ENCODE measurements at regions not wholly inside any gene's neighbourhood (a gene's known extent, or its start where the extent isn't known, plus 50 kb on each side); places are given as distances from the start of the nearest gene placed in this dataset.

DNA sequence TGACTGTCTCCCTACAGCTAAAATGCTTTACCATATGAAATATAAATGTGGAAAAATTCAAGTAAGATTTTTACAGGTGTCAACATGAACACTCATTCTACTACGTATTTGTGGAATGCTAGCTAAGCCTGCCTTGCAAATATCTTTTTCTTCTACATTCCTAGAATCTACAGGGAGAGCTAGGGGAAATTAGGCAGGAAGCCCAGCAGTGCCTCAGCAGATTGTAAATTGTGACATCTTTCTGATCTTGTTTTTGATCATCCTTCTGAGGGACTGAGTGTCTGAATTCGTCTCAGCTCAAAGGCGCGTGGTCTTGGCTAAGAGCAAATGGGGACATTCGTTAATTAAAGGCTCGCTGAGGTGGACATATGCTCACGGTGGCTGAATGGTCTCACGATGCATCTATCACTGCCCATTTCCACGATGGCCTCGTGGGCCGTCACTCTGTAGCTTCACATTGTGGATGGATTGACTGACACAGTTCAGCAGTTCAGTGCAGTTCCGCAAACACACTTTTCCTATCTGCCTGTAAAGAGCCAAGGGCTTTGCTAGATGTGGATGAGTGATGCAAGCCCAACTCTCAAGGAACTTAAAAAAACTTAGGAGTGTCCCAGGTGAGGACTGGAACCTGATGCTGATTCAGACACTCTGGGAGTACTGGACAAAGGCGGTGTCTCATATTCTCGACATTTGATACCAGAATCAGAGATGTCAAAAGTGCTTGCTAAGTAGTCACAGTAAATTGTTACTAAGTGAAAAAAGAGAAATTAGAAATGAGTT lies 562.5 kb downstream of the EFNB2 start:
- no peaks in the 10 kb centered on the region for H3K79me2 ChIP-seq (ENCODE audit: control insufficient read depth, low read length)
- no peaks in the 10 kb centered on the region for H3F3A ChIP-seq (ENCODE audit: control insufficient read depth, insufficient read depth)
- H4K20me1 ChIP-seq (ENCODE audit: control insufficient read depth, insufficient read depth, low read depth, low read length), result no peaks in the 10 kb centered on the region
- TF ChIP-seq EZH2phosphoT487 (IDR thresholded peaks at IDR 0.05; ENCODE audit: borderline replicate concordance, low read length), result no peak
- no peak for TF ChIP-seq CTCF (IDR thresholded peaks at IDR 0.05; ENCODE audit: low read depth, low read length, poor library complexity, severe bottlenecking)
- no peaks in the 10 kb centered on the region for H3K27me3 ChIP-seq (ENCODE audit: control insufficient read depth, low read length)
- no peak overlapping the region for H3K27ac ChIP-seq (ENCODE audit: low read depth, low read length)
- H3K36me3 ChIP-seq (ENCODE audit: control insufficient read depth, low read length), result no peaks in the 10 kb centered on the region
- no peak overlapping the region for H3K4me2 ChIP-seq (ENCODE audit: low read length)
- no peak overlapping the region for H3K4me3 ChIP-seq (ENCODE audit: low read length)
- H3K9me2 ChIP-seq (replicated peaks; ENCODE audit: control insufficient read depth, low read length), result no peaks in the 10 kb centered on the region
- no peaks in the 10 kb centered on the region for H3K4me1 ChIP-seq (ENCODE audit: control insufficient read depth, low read length)
- H3K9me3 ChIP-seq (ENCODE audit: control insufficient read depth, insufficient read depth, low read length), result no peaks in the 10 kb centered on the region

DNA sequence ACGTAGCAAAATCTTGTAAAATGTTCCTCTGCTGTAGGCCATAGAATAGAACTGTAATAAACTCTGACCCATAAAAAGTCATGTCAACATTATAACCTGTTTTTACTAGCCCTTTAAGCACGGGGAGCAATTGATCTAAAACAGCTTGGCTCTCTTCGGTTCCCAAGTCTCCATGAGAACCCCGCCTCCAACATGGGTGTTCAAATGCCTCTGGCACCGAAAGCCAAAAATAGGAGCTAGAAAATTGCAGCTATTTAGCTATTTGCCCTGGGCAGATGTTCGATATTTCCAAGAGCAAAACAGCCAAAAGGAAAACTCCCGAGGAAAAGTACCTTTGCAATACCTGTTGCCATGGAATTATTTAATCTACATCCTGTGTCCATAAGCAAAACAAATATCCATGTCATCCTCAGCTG lies 563.1 kb downstream of the EFNB2 start:
- Histone ChIP-seq H3K9me2 (replicated peaks; ENCODE audit: control insufficient read depth, low read length) (no peaks in the 10 kb centered on the region), H3K27me3 (ENCODE audit: control insufficient read depth, low read length) (no peaks in the 10 kb centered on the region), H3K4me3 (ENCODE audit: low read length) (no peak overlapping the region), H3K9me3 (ENCODE audit: control insufficient read depth, insufficient read depth, low read length) (no peaks in the 10 kb centered on the region), H3K79me2 (ENCODE audit: control insufficient read depth, low read length) (no peaks in the 10 kb centered on the region), H3K4me2 (ENCODE audit: low read length) (no peak overlapping the region), H3K27ac (ENCODE audit: low read depth, low read length) (no peak overlapping the region), H3K36me3 (ENCODE audit: control insufficient read depth, low read length) (no peaks in the 10 kb centered on the region), H3F3A (ENCODE audit: control insufficient read depth, insufficient read depth) (no peaks in the 10 kb centered on the region), H3K4me1 (ENCODE audit: control insufficient read depth, low read length) (no peaks in the 10 kb centered on the region), H4K20me1 (ENCODE audit: control insufficient read depth, insufficient read depth, low read depth, low read length) (no peaks in the 10 kb centered on the region)
- TF ChIP-seq CTCF (IDR thresholded peaks at IDR 0.05; ENCODE audit: low read depth, low read length, poor library complexity, severe bottlenecking) (no peak), EZH2phosphoT487 (IDR thresholded peaks at IDR 0.05; ENCODE audit: borderline replicate concordance, low read length) (no peak)

- Histone ChIP-seq H3K9me3 (ENCODE audit: control insufficient read depth, insufficient read depth, low read length) (no peaks in the 10 kb centered on the region), H3K79me2 (ENCODE audit: control insufficient read depth, low read length) (no peaks in the 10 kb centered on the region), H3K27me3 (ENCODE audit: control insufficient read depth, low read length) (no peaks in the 10 kb centered on the region), H3F3A (ENCODE audit: control insufficient read depth, insufficient read depth) (no peaks in the 10 kb centered on the region), H3K36me3 (ENCODE audit: control insufficient read depth, low read length) (no peaks in the 10 kb centered on the region), H3K4me2 (ENCODE audit: low read length) (no peak overlapping the region), H3K27ac (ENCODE audit: low read depth, low read length) (no peak overlapping the region), H3K4me1 (ENCODE audit: control insufficient read depth, low read length) (no peaks in the 10 kb centered on the region), H4K20me1 (ENCODE audit: control insufficient read depth, insufficient read depth, low read depth, low read length) (no peaks in the 10 kb centered on the region), H3K4me3 (ENCODE audit: low read length) (no peak overlapping the region), H3K9me2 (replicated peaks; ENCODE audit: control insufficient read depth, low read length) (no peaks in the 10 kb centered on the region)
- TF ChIP-seq EZH2phosphoT487 (IDR thresholded peaks at IDR 0.05; ENCODE audit: borderline replicate concordance, low read length) (no peak), CTCF (IDR thresholded peaks at IDR 0.05; ENCODE audit: low read depth, low read length, poor library complexity, severe bottlenecking) (no peak)
Observed at GRCh38 chr13:105971738-105972137, 563.7 kb downstream of the EFNB2 start.
